Cardiac septum (tissue), 1 donor: ENCODE measurements at regions not wholly inside any gene's neighbourhood (a gene's known extent, or its start where the extent isn't known, plus 50 kb on each side); places are given as distances from the start of the nearest gene placed in this dataset.

Experiments used
- DNase-seq: peaks from one replicate; pipeline ENCODE4 v3.0.0-alpha.2; 2020; ENCODE audit warnings: low spot score
- intact Hi-C: fragments of 100-400 bp; cut with DNase I; formaldehyde crosslinking; loops from one replicate; pipeline ENCODE4 v1.14.0; 2022
- donor health status: DM: no; HTN: no; CAD: no.

- no peak for DNase-seq
These were observed 68.4 kb downstream of the ANXA1 start for GRCh38 chr9:73219985-73220626.

DNA sequence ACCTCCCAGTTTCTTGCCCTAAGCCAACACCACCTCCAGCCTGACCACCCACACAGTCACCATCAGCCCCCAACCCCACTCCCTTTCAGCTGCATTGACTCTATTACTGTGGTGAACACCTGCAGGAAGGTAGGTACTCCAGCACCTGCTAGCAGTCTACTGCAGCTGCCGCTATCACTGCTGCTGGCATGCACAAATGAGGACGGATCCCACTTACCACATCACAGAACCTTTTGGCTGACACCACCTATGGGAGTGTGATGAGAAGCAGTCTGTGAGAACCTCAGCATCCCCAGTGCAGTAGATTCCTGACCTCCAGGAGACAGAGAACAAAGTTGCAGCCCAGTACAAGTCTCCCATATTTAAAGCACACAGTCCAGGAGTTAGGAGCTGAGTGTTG is 71.9 kb downstream of the ANXA1 start:
- no peak for DNase-seq

More at GRCh38 chr9:73219985-73220626, 68.4 kb downstream of the ANXA1 start:
- intact Hi-C loops, result no loop called here

GRCh38 chr9:73229543-73229942 is 77.9 kb downstream of the ANXA1 start:
- intact Hi-C loops, result no loop called here
- no peak for DNase-seq

More for the DNA sequence above, 71.9 kb downstream of the ANXA1 start:
- intact Hi-C loops, result no loop called here

DNA sequence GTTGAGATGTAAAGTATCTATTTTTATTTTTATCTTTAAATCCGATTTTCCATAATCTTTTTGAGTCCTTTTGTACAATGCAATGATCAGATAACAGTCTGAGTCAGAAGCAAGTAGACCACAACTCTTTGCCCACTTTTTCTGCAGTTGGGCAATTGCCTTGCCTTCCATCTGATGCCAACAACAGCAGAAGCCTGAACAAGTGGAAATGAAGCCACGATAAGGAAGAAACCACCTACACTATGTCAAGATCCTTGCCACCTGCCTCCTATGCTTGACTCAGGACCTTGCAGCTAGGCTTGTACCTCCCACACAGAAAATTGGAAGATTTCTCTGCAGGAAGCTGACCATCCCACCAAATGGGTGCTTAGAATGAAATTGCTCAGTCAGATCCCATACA is 78.6 kb downstream of the ANXA1 start:
- no peak for DNase-seq

DNA sequence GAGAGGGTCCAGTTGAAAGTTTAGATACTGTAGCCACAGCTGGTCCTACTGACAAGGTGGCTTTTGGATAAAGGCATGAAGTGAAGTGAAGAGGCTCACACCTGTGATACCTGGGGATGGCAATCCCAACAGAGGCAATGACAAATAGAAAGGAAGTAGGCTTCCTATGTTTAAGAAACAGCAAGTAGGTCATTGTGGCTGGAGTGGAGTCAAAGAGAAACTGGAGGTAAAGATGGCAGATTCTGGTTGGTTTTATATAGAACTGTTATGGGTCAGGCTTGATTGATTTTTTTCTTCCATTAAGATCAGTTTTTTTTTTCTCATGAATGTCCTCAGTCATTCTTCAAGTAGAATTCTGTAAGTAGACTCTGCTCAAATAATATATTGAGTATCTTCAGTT is 79.5 kb downstream of the ANXA1 start:
- no peak for DNase-seq
- intact Hi-C loops, result no loop called here

More for the DNA sequence above, 78.6 kb downstream of the ANXA1 start:
- intact Hi-C loops, result no loop called here

DNA sequence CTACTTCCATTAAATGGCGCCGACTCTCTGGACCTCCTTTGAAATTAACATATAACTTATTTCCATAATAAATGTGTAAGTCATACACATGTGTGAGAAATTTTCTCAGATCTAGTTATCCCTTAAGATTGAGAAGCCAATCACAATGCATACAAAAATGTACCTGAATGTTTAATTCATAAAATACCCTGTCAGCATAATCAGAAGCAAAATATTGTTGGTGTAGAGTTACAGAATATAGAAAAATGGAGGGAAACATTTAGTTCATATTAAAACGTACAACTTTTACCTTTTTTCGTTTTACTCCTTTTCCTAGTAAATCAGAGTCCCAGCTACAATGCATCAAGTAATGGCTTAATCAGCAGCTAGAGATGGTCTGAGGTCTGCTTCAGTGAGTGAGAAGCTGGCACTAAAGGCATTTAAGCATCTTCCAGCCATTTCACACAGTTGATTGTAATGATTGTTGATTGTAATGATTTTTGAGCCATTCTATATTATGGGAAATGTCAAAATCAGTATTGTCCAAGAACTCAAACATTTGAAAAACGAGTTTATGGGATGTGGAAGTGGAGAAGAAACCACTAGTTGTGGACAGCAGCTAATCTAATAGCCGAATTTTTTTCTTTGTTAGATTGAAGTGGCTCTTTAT is 81.8 kb downstream of the ANXA1 start:
- intact Hi-C loops, result no loop called here
- no peak for DNase-seq

DNA sequence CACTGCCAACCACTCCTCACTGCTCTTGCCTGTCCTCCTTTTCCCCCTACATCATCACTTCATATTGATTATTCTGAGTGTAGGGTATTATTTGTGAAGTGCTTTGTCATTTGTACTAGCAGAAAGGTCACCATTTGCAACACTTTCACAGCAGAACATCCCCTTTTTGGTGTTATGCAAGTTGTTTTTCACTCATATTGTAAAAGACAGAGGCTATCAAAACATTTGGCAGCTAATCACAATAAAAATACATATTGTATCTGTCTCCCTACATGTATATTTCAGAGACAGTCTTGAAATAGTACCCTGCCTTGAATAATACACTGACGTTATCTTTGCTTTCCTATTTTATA is 82.3 kb downstream of the ANXA1 start:
- intact Hi-C loops, result no loop called here
- no peak for DNase-seq

DNA sequence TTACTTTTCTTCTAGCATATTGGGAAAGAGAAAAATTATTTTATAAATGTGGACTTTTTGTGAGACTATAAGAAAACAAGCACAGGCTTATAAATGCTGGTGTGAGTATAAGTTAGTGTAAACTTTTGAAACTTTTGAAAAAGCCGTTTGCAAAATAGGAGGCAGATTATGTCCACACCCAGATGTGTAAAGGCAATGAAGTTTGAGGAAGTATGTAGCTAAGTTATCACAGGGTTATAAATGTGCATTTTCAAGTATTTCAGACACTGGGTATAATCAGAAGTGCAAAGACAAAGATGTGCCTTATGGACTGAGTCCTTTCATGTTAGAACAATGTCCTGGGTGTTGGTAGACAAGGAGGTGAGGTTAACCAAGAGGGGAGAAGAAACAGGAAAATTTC is 85.5 kb downstream of the ANXA1 start:
- DNase-seq, result no peak
- intact Hi-C loops, result no loop called here

- DNase-seq, result no peak
- intact Hi-C loops, result no loop called here
These were observed 88.1 kb downstream of the ANXA1 start for GRCh38 chr9:73239570-73240265.

GRCh38 chr9:73243078-73243477 is 91.4 kb downstream of the ANXA1 start:
- DNase-seq, result no peak
- intact Hi-C loops, result no loop called here

GRCh38 chr9:73259086-73259696 is 107.5 kb downstream of the ANXA1 start:
- intact Hi-C loops, result no loop called here
- DNase-seq, result no peak

- DNase-seq, result no peak
- intact Hi-C loops, result no loop called here
These were observed 108.8 kb downstream of the ANXA1 start for GRCh38 chr9:73260506-73260905.

GRCh38 chr9:73264631-73265030 is 113.0 kb downstream of the ANXA1 start:
- intact Hi-C loops, result no loop called here
- DNase-seq, result no peak

DNA sequence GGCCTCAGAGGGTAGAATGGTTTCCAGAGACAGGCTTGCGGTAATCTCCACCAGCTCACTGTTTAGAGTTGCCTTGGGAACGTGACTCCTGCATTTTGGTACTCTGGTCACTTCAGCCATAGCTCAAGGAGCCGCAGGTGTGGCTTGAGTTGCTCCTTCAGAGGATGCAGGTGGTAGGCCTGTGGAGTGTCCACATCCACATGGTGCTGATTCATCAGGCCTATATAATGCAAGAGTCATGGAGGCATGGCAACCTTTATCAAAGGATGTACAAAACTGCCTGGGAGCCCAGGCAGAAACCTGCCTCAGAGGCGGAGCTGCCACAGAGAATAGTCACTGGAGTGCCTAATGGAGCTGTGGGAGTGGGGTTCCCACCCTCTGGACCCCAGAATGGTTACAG is 114.2 kb downstream of the ANXA1 start:
- intact Hi-C loops, result no loop called here
- no peak for DNase-seq

GRCh38 chr9:73269430-73270101 is 117.9 kb downstream of the ANXA1 start:
- no peak for DNase-seq
- intact Hi-C loops, result loop anchor here (5.0 kb wide), 1 partner anchor 298 kb away; no protein-coding TSS in a partner anchor

DNA sequence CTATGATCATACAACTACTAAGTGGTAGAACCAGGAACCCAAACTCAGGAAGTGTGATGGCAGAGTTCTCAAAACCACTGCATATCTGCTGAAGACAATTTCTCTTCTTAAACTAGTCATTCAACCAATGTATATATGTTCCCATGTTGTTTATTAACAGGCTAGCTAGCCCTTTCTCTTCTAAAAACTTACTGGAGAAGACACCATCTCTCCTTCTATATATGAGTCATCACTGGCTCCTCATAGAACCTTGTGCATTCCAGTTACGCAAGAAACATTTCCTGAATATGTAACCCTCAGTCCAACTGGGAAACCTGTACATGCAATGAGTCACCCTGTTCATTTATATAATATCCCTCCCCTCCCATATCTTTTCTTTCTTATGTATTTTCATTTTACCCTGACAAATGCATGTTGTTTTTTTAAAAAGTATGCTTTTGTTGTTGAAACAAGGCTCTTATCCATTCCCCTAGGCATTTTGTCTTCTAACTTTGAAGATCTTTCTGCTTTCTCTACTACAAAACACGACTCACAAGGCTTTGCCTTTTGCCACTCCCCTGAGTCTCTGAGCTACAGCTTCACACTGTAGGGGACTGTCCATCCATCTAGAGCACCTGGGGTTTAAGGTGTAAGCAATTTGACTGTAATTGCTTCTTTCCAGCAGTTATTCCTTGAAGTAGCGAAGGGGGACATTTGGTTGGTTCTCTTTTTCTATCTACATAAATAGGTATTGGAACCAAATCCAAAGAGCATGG is 119.5 kb downstream of the ANXA1 start:
- DNase-seq, result no peak
- intact Hi-C loops, result loop anchor here (5.0 kb wide), 1 partner anchor 296 kb away; no protein-coding TSS in a partner anchor

- no peak for DNase-seq
- intact Hi-C loops, result no loop called here
These were observed 128.4 kb downstream of the ANXA1 start for GRCh38 chr9:73280113-73280512.

DNA sequence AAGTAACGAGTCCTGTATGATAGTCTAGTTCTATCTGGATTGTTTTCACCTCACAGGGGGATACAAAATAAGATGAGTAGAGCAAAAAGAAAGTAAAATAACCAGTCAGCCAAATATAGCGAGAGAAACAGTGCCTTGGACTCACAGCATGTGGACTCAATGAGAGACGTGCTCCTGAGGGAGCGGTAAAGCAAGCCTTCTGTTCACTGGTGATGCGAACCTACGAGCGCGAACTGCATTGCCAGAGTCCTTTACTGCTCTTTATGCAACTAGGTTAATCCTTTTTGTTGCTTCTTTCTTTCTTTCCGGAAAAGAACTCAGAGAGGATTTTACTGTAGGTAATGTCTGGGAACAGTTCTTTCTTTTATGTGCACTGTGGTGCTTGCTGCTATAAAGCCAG is 132.7 kb downstream of the ANXA1 start:
- intact Hi-C loops, result no loop called here
- no peak for DNase-seq

DNA sequence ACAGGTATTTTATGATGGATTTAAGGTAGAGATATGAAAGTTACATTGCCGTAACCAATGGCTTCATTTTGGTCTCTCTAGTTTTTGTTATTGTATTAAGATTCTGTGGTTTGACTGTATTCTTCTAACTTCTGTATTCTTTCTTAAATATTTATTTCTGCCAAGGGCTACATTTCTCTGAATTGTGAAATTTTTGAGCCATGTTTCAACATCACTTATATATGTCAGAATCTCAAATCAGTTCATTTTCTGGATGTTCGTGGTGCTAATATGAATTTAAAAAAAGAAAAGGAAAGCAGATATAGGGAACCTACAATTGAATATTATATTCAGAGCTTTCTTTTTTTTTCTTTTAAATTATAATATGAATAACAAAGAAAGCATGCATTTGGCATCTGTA is 142.7 kb downstream of the ANXA1 start:
- intact Hi-C loops, result no loop called here

More for the DNA sequence above, 142.7 kb downstream of the ANXA1 start:
- no peak for DNase-seq
